K562 (cell line): ENCODE measurements at regions not wholly inside any gene's neighbourhood (a gene's known extent, or its start where the extent isn't known, plus 50 kb on each side); places are given as distances from the start of the nearest gene placed in this dataset.

ENCODE experiments used
- CEBPB ChIP-seq: fragments of 450-650 bp; IDR thresholded peaks from 2 replicates; pipeline ENCODE4 v1.6.1; 2016; ENCODE audit warnings: missing genetic modification characterization, missing compliant biosample characterization
- CTCF ChIP-seq, 3 experiments: IDR thresholded peaks in 2 of 3; conservative IDR thresholded peaks in 1 of 3; 2 replicates each; pipeline ENCODE4 v1.5.1; 2011 to 2012; ENCODE audit warnings: low read length in 3 of 3, mild to moderate bottlenecking in 3 of 3, control low read depth in 2 of 3, improper control_type of control experiment in 1 of 3, inconsistent platforms in 1 of 3, low read depth in 1 of 3, mixed read lengths in 1 of 3, moderate library complexity in 1 of 3; ENCODE audit not compliant: insufficient read depth in 2 of 3
- EP300 ChIP-seq: IDR thresholded peaks from 2 replicates; pipeline ENCODE4 v1.6.1; 2012; ENCODE audit warnings: low read length, improper control_type of control experiment
- GABPA ChIP-seq: fragments of 200-800 bp; sonication (Bioruptor generic); conservative IDR thresholded peaks from 2 replicates; pipeline ENCODE4 v1.6.1; 2016; ENCODE audit warnings: low read depth, missing genetic modification characterization, missing compliant biosample characterization
- MBD2 ChIP-seq: sonication (generic); IDR thresholded peaks from 2 replicates; pipeline ENCODE4 v1.6.1; 2016; ENCODE audit warnings: low read depth, borderline replicate concordance
- NFXL1 ChIP-seq: fragments of 450-650 bp; formaldehyde crosslinking; IDR thresholded peaks from 2 replicates; pipeline ENCODE4 v1.4.0; 2021; ENCODE audit warnings: mild to moderate bottlenecking
- POLR2A ChIP-seq: fragments of 450-650 bp; conservative IDR thresholded peaks from 2 replicates; pipeline ENCODE4 v1.6.1; 2016
- SETDB1 ChIP-seq: IDR thresholded peaks from one replicate; pipeline ENCODE4 v1.6.1; 2012; ENCODE audit warnings: low read length, control low read depth, inconsistent platforms
- SNAPC5 ChIP-seq: fragments of 250-450 bp; sonication (Bioruptor Pico); IDR thresholded peaks from 2 replicates; pipeline ENCODE4 v1.8.0; 2021; ENCODE audit warnings: moderate library complexity, mild to moderate bottlenecking, inconsistent platforms
- ZFP1 ChIP-seq: fragments of 450-650 bp; formaldehyde crosslinking; IDR thresholded peaks from 2 replicates; pipeline ENCODE4 v1.4.0; 2020; ENCODE audit warnings: mild to moderate bottlenecking, mixed read lengths
- ZNF12 ChIP-seq: sonication (generic); formaldehyde crosslinking; IDR thresholded peaks from 2 replicates; pipeline ENCODE4 v1.4.0; 2020; ENCODE audit warnings: mild to moderate bottlenecking, missing genetic modification reagents
- ZNF121 ChIP-seq: sonication (generic); formaldehyde crosslinking; conservative IDR thresholded peaks from 2 replicates; pipeline ENCODE4 v1.8.0; 2022; ENCODE audit warnings: missing genetic modification reagents

GRCh38 chr15:47652328-47652727, 65.0 kb upstream of the SEMA6D start:
- TF ChIP-seq ZNF12 (CRISPR knock-in tag) (no peak), SNAPC5 (CRISPR knock-in tag) (no peak), SETDB1 (no peak), GABPA (tag) (no peak), NFXL1 (CRISPR knock-in tag) (no peak), EP300 (no peak), MBD2 (no peak), POLR2A (no peak), ZFP1 (CRISPR knock-in tag) (no peak), CTCF (IDR thresholded peaks at IDR 0.05 in 2 of 3, conservative IDR thresholded peaks at IDR 0.05 in 1 of 3; ENCODE audit: insufficient read depth in 2 of 3, low read depth in 1 of 3, low read length in 3 of 3) (no peak), CEBPB (tag) (no peak), ZNF121 (CRISPR knock-in tag) (no peak)
